ENCODE measurements at regions not wholly inside any gene's neighbourhood (a gene's known extent, or its start where the extent isn't known, plus 50 kb on each side); places are given as distances from the start of the nearest gene placed in this dataset.

DNA sequence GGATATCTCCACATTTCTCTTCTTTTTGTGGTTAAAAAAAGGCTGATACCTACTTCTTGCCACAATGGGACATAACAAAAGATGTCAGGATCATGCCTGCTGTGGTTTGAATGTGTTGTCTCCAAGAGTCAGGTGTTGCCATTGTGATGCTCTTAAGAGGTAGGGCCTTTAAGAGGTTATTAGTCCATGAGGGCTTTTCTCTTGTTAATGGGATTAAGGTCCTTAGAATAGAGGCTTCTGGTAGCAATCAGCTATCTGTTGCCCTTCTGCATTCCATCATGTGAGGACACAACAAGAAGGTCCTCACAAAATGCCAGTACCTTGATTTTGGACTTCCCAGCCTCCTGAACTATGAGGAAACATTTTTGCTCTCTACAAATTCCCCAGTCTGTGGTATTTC, 191.4 kb downstream of the GBA3 start:
- no TSS peak for BruUV-seq (replicated peaks)
- TF ChIP-seq, protein P1, sequence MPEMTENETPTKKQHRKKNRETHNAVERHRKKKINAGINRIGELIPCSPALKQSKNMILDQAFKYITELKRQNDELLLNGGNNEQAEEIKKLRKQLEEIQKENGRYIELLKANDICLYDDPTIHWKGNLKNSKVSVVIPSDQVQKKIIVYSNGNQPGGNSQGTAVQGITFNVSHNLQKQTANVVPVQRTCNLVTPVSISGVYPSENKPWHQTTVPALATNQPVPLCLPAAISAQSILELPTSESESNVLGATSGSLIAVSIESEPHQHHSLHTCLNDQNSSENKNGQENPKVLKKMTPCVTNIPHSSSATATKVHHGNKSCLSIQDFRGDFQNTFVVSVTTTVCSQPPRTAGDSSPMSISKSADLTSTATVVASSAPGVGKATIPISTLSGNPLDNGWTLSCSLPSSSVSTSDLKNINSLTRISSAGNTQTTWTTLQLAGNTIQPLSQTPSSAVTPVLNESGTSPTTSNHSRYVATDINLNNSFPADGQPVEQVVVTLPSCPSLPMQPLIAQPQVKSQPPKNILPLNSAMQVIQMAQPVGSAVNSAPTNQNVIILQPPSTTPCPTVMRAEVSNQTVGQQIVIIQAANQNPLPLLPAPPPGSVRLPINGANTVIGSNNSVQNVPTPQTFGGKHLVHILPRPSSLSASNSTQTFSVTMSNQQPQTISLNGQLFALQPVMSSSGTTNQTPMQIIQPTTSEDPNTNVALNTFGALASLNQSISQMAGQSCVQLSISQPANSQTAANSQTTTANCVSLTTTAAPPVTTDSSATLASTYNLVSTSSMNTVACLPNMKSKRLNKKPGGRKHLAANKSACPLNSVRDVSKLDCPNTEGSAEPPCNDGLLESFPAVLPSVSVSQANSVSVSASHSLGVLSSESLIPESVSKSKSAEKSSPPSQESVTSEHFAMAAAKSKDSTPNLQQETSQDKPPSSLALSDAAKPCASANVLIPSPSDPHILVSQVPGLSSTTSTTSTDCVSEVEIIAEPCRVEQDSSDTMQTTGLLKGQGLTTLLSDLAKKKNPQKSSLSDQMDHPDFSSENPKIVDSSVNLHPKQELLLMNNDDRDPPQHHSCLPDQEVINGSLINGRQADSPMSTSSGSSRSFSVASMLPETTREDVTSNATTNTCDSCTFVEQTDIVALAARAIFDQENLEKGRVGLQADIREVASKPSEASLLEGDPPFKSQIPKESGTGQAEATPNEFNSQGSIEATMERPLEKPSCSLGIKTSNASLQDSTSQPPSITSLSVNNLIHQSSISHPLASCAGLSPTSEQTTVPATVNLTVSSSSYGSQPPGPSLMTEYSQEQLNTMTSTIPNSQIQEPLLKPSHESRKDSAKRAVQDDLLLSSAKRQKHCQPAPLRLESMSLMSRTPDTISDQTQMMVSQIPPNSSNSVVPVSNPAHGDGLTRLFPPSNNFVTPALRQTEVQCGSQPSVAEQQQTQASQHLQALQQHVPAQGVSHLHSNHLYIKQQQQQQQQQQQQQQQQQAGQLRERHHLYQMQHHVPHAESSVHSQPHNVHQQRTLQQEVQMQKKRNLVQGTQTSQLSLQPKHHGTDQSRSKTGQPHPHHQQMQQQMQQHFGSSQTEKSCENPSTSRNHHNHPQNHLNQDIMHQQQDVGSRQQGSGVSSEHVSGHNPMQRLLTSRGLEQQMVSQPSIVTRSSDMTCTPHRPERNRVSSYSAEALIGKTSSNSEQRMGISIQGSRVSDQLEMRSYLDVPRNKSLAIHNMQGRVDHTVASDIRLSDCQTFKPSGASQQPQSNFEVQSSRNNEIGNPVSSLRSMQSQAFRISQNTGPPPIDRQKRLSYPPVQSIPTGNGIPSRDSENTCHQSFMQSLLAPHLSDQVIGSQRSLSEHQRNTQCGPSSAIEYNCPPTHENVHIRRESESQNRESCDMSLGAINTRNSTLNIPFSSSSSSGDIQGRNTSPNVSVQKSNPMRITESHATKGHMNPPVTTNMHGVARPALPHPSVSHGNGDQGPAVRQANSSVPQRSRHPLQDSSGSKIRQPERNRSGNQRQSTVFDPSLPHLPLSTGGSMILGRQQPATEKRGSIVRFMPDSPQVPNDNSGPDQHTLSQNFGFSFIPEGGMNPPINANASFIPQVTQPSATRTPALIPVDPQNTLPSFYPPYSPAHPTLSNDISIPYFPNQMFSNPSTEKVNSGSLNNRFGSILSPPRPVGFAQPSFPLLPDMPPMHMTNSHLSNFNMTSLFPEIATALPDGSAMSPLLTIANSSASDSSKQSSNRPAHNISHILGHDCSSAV (CRISPR knock-in tag; IDR thresholded peaks at IDR 0.05; ENCODE audit: borderline replicate concordance), result no peak
- TF ChIP-seq KAT2B (IDR thresholded peaks at IDR 0.05; ENCODE audit: borderline replicate concordance, low read depth, low read length) (no peak), ZNF20 (CRISPR knock-in tag; IDR thresholded peaks at IDR 0.05) (no peak), ZC3H13 (CRISPR knock-in tag; IDR thresholded peaks at IDR 0.05) (no peak)
- ATAC-seq, result no peak
- Histone ChIP-seq H3K4me2 (ENCODE audit: low read depth, low read length) (no peak overlapping the region), H3K27me3 (ENCODE audit: control insufficient read depth in 1 of 2, insufficient read depth in 2 of 2, low read length in 2 of 2) (no peaks in the 10 kb centered on the region; a peak in 1 of 5 replicates), H3K27ac (ENCODE audit: extremely low read length, insufficient read depth, low read length) (no peak overlapping the region), H3K9me3 (ENCODE audit: low read length) (no peaks in the 10 kb centered on the region), H3K36me3 (replicated peaks in 1 of 2; ENCODE audit: control insufficient read depth in 1 of 2, insufficient read depth in 2 of 2, low read length in 2 of 2) (no peaks in the 10 kb centered on the region), H2AFZ (ENCODE audit: low read length) (no peak overlapping the region), H3K4me3 (replicated peaks in 1 of 3; ENCODE audit: insufficient read depth in 1 of 3, low read depth in 2 of 3, low read length in 3 of 3) (no peak overlapping the region), H3K79me2 (ENCODE audit: insufficient read depth, low read length) (no peaks in the 10 kb centered on the region), H3K4me1 (ENCODE audit: insufficient read depth, low read length) (no peaks in the 10 kb centered on the region), H4K20me1 (ENCODE audit: insufficient read depth, low read length) (no peaks in the 10 kb centered on the region), H3K9ac (ENCODE audit: insufficient read depth, low read depth, low read length) (no peak overlapping the region)
- ChIA-PET POLR2A (no interaction called here), CTCF (ENCODE audit: low intra/inter-chr PET ratio, low total read pairs) (no interaction called here)
- FAIRE-seq, result no peak
- intact Hi-C loops (cut with micrococcal nuclease; ENCODE audit: unreplicated experiment), result no loop called here
- no peak for DNase-seq (ENCODE audit: low spot score)
- in situ Hi-C loops (cut with HindIII; ENCODE audit: extremely low pct_ligation_motif_present, low pct_unique_long_range_greater_than_20kb), result no loop called here

Measured in HepG2 (cell line).